ENCODE measurements at regions not wholly inside any gene's neighbourhood (a gene's known extent, or its start where the extent isn't known, plus 50 kb on each side); places are given as distances from the start of the nearest gene placed in this dataset.

DNA sequence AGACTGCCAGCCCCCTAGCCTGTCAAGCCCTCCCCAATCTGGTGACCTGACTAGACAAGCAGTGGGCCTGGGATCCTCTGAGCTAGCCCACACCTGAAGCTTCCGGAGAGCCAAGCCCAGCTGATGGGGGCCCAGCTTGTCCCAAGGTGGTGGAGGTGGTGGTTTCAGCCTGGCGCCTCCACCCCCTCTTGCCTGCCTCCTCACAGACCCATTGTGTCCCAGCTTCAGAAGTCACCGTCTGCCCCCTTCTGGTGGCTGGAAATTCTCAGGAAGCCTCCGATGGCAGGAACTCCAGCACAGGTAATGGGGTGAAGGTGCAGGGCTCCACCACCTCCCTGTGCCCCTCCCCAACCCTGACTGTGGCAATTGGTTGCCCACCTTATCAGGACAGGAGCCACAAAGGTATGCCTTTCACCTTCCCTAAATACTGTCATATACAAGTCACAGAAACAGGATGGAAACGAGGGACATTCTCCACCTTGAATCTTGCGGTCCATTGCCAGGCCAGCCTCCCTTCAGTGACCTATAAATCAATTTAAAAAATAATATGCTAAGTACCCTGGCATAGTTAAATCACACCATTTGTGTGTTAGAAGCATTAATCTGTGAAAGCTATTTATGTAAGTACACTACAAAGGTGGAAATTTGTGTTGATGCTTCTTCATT lies 66.0 kb upstream of the ZNF423 start:
- no peaks in the 10 kb centered on the region for H3K4me1 ChIP-seq (ENCODE audit: insufficient read depth, low read length)
- Mint-ChIP-seq H3K36me3 (ENCODE audit: low read depth) (no peaks in the 10 kb centered on the region), H3K4me3 (no peak overlapping the region), H3K9me3 (no peaks in the 10 kb centered on the region), H3K27me3 (peaks cover 20% of the 10 kb centered on the region), H3K4me1 (ENCODE audit: low read depth) (no peaks in the 10 kb centered on the region), H3K27ac (no peak overlapping the region)
- ChIA-PET POLR2A (no interaction called here), CTCF (interaction anchor here (0.8 to 1.3 kb wide), 2 partner anchors 513 to 514 kb away, joined by 3 to 4 read pairs; no protein-coding TSS in a partner anchor)
- peak; percentile 23 for TF ChIP-seq CTCF (IDR thresholded peaks at IDR 0.05)
- no peak overlapping the region for H3K27ac ChIP-seq (ENCODE audit: low read depth in 1 of 2, low read length in 2 of 2)
- peaks cover 0 to 2% of the 10 kb centered on the region in 2 experiments for H3K27me3 ChIP-seq (ENCODE audit: control insufficient read depth in 1 of 2, insufficient read depth in 2 of 2, low read length in 2 of 2)
- no peaks in the 10 kb centered on the region for H3K9me3 ChIP-seq (ENCODE audit: control insufficient read depth in 1 of 2, insufficient read depth in 1 of 2, low read length in 2 of 2)
- DNase-seq (peak; percentile 14 to 57 (median 29)), ATAC-seq (ENCODE audit: poor library complexity) (no peak)
- no peaks in the 10 kb centered on the region for H3K36me3 ChIP-seq (ENCODE audit: insufficient read depth, low read length)
- H3K4me3 ChIP-seq (ENCODE audit: low read length): no peak overlapping the region
- intact Hi-C loops (cut with DNase I, micrococcal nuclease): loop anchor here (1.0 to 10.0 kb wide), 2 partner anchors 514 to 1237 kb away; no protein-coding TSS in a partner anchor

- H3K4me3 ChIP-seq (ENCODE audit: low read length): no peak overlapping the region
- peaks cover 0 to 2% of the 10 kb centered on the region in 2 experiments for H3K27me3 ChIP-seq (ENCODE audit: control insufficient read depth in 1 of 2, insufficient read depth in 2 of 2, low read length in 2 of 2)
- H3K4me3 Mint-ChIP-seq: no peak overlapping the region
- no peak for DNase-seq
- peaks cover 29% of the 10 kb centered on the region for H3K27me3 Mint-ChIP-seq
- no peaks in the 10 kb centered on the region for H3K4me1 Mint-ChIP-seq (ENCODE audit: low read depth)
- no peak overlapping the region for H3K27ac Mint-ChIP-seq
- H3K4me1 ChIP-seq (ENCODE audit: insufficient read depth, low read length): no peaks in the 10 kb centered on the region
- H3K36me3 Mint-ChIP-seq (ENCODE audit: low read depth): no peaks in the 10 kb centered on the region
- no peaks in the 10 kb centered on the region for H3K9me3 Mint-ChIP-seq
- intact Hi-C loops (cut with DNase I, micrococcal nuclease): loop anchor here in 1 of 2 experiments (10.0 kb wide), 1 partner anchor 1239 kb away; no protein-coding TSS in a partner anchor
- no peak for ATAC-seq (ENCODE audit: poor library complexity)
- H3K27ac ChIP-seq (ENCODE audit: low read depth in 1 of 2, low read length in 2 of 2): no peak overlapping the region
- no peaks in the 10 kb centered on the region for H3K36me3 ChIP-seq (ENCODE audit: insufficient read depth, low read length)
- ChIA-PET CTCF (no interaction called here), POLR2A (no interaction called here)
- TF ChIP-seq CTCF (IDR thresholded peaks at IDR 0.05): no peak
- no peaks in the 10 kb centered on the region for H3K9me3 ChIP-seq (ENCODE audit: control insufficient read depth in 1 of 2, insufficient read depth in 1 of 2, low read length in 2 of 2)
Observed at GRCh38 chr16:49923411-49923810, 67.5 kb upstream of the ZNF423 start.

DNA sequence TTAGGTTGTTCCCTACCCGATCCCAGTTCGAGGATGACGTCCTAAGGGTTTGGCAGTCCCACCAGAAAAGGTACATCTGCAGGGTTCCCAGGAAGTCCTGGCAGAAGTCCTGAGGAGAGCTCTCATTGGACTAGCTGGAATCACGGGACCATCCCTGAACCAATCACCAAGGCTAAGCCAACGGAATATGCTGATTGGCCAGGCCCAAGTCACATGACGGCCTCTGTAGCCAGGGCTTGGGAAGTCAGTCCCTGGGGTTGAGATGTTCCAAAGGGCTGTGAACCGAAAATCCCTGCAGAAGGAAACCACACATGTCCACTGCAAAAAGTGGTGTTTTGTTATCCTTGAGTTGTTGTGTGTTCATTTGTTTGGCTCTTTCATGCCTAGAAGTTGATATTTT lies 68.2 kb upstream of the ZNF423 start:
- H3K27ac Mint-ChIP-seq: no peak overlapping the region
- ChIA-PET POLR2A (no interaction called here), CTCF (no interaction called here)
- no peaks in the 10 kb centered on the region for H3K36me3 Mint-ChIP-seq (ENCODE audit: low read depth)
- H3K27me3 Mint-ChIP-seq: peaks cover 35% of the 10 kb centered on the region
- no peak overlapping the region for H3K4me3 Mint-ChIP-seq
- DNase-seq (no peak), ATAC-seq (ENCODE audit: poor library complexity) (no peak)
- Histone ChIP-seq H3K36me3 (ENCODE audit: insufficient read depth, low read length) (no peaks in the 10 kb centered on the region), H3K27ac (ENCODE audit: low read depth in 1 of 2, low read length in 2 of 2) (no peak overlapping the region), H3K27me3 (ENCODE audit: control insufficient read depth in 1 of 2, insufficient read depth in 2 of 2, low read length in 2 of 2) (peaks cover 0 to 2% of the 10 kb centered on the region in 2 experiments), H3K4me3 (ENCODE audit: low read length) (no peak overlapping the region), H3K9me3 (ENCODE audit: control insufficient read depth in 1 of 2, insufficient read depth in 1 of 2, low read length in 2 of 2) (no peaks in the 10 kb centered on the region), H3K4me1 (ENCODE audit: insufficient read depth, low read length) (no peaks in the 10 kb centered on the region)
- no peaks in the 10 kb centered on the region for H3K9me3 Mint-ChIP-seq
- H3K4me1 Mint-ChIP-seq (ENCODE audit: low read depth): no peaks in the 10 kb centered on the region
- no peak for TF ChIP-seq CTCF (IDR thresholded peaks at IDR 0.05)
- intact Hi-C loops (cut with DNase I, micrococcal nuclease): loop anchor here in 1 of 2 experiments (10.0 kb wide), 1 partner anchor 1239 kb away; no protein-coding TSS in a partner anchor
